ENCODE measurements at regions not wholly inside any gene's neighbourhood (a gene's known extent, or its start where the extent isn't known, plus 50 kb on each side); places are given as distances from the start of the nearest gene placed in this dataset.

GRCh38 chr12:47414511-47414910 lies 291.3 kb downstream of the RPAP3 start:
- TF ChIP-seq EZH2 (IDR thresholded peaks at IDR 0.05; ENCODE audit: low read depth, unreplicated experiment) (no peak), CTCF (conservative IDR thresholded peaks at IDR 0.05; ENCODE audit: low read depth in 2 of 2) (no peak), POLR2AphosphoS5 (IDR thresholded peaks at IDR 0.05; ENCODE audit: low read depth) (no peak), EZH2phosphoT487 (IDR thresholded peaks at IDR 0.05; ENCODE audit: unreplicated experiment) (no peak), ETS1 (IDR thresholded peaks at IDR 0.05) (no peak), JUNB (IDR thresholded peaks at IDR 0.05; ENCODE audit: unreplicated experiment) (no peak), CREB1 (CRISPR knock-in tag; IDR thresholded peaks at IDR 0.05; ENCODE audit: low read depth) (no peak), REST (IDR thresholded peaks at IDR 0.05; ENCODE audit: unreplicated experiment) (no peak), ZNF462 (CRISPR knock-in tag; IDR thresholded peaks at IDR 0.05) (no peak), STAT1 (IDR thresholded peaks at IDR 0.05; ENCODE audit: unreplicated experiment) (no peak), ZNF331 (CRISPR knock-in tag; IDR thresholded peaks at IDR 0.05; ENCODE audit: low read depth) (no peak), NANOG (IDR thresholded peaks at IDR 0.05; ENCODE audit: borderline replicate concordance) (no peak)

Data from GM23338 (cell line).